H7 (cell line): ENCODE measurements at regions not wholly inside any gene's neighbourhood (a gene's known extent, or its start where the extent isn't known, plus 50 kb on each side); places are given as distances from the start of the nearest gene placed in this dataset.

ENCODE experiments used
- DNase-seq: peaks from one replicate; pipeline ENCODE4 v3.0.0; 2012
- H3K27me3 ChIP-seq: 2 replicates; pipeline ENCODE4 v1.6.0; 2011; ENCODE audit warnings: mild to moderate bottlenecking, low read length; ENCODE audit not compliant: control insufficient read depth, insufficient read depth
- H3K36me3 ChIP-seq: replicated peaks from 2 replicates; pipeline ENCODE4 v1.5.1; 2011; ENCODE audit warnings: low read length; ENCODE audit not compliant: control insufficient read depth, insufficient read depth
- H3K4me3 ChIP-seq: 2 replicates; pipeline ENCODE4 v1.5.1; 2011; ENCODE audit warnings: low read depth, mild to moderate bottlenecking, control low read depth, low read length, moderate library complexity; ENCODE audit not compliant: insufficient read depth

- no peaks in the 10 kb centered on the region for H3K36me3 ChIP-seq
- no peaks in the 10 kb centered on the region for H3K27me3 ChIP-seq
- no peak overlapping the region for H3K4me3 ChIP-seq
- DNase-seq = no peak
Measured at GRCh38 chr6:104017410-104018381, 842.0 kb downstream of the HACE1 start.

GRCh38 chr6:104014163-104014959 is 845.4 kb downstream of the HACE1 start:
- no peaks in the 10 kb centered on the region for H3K36me3 ChIP-seq
- H3K4me3 ChIP-seq = no peak overlapping the region
- DNase-seq = no peak
- no peaks in the 10 kb centered on the region for H3K27me3 ChIP-seq

- H3K36me3 ChIP-seq = no peaks in the 10 kb centered on the region
- no peak overlapping the region for H3K4me3 ChIP-seq
- no peak for DNase-seq
Measured at GRCh38 chr6:104013312-104013971, 846.3 kb downstream of the HACE1 start.

GRCh38 chr6:104010897-104011296 is 848.8 kb downstream of the HACE1 start:
- Histone ChIP-seq H3K4me3 (no peak overlapping the region), H3K27me3 (no peaks in the 10 kb centered on the region), H3K36me3 (no peaks in the 10 kb centered on the region)
- no peak for DNase-seq

More at GRCh38 chr6:104013312-104013971, 846.3 kb downstream of the HACE1 start:
- H3K27me3 ChIP-seq = no peaks in the 10 kb centered on the region

GRCh38 chr6:104003803-104004516 is 855.8 kb downstream of the HACE1 start:
- peak; percentile 8 for DNase-seq
- Histone ChIP-seq H3K36me3 (no peaks in the 10 kb centered on the region), H3K4me3 (no peak overlapping the region), H3K27me3 (no peaks in the 10 kb centered on the region)

GRCh38 chr6:103995571-103995970 is 864.1 kb downstream of the HACE1 start:
- H3K36me3 ChIP-seq = no peaks in the 10 kb centered on the region
- no peak for DNase-seq

GRCh38 chr6:103983860-103984259 is 875.9 kb downstream of the HACE1 start:
- Histone ChIP-seq H3K4me3 (no peak overlapping the region), H3K27me3 (no peaks in the 10 kb centered on the region), H3K36me3 (no peaks in the 10 kb centered on the region)
- no peak for DNase-seq

More at GRCh38 chr6:103995571-103995970, 864.1 kb downstream of the HACE1 start:
- Histone ChIP-seq H3K27me3 (no peaks in the 10 kb centered on the region), H3K4me3 (no peak overlapping the region)

GRCh38 chr6:103983011-103983410 is 876.7 kb downstream of the HACE1 start:
- no peak for DNase-seq
- no peak overlapping the region for H3K4me3 ChIP-seq
- H3K36me3 ChIP-seq = no peaks in the 10 kb centered on the region
- no peaks in the 10 kb centered on the region for H3K27me3 ChIP-seq

- Histone ChIP-seq H3K4me3 (no peak overlapping the region), H3K27me3 (no peaks in the 10 kb centered on the region), H3K36me3 (no peaks in the 10 kb centered on the region)
- DNase-seq = no peak
Measured at GRCh38 chr6:103982574-103982973, 877.1 kb downstream of the HACE1 start.

GRCh38 chr6:103979308-103979707 is 880.4 kb downstream of the HACE1 start:
- DNase-seq = no peak
- Histone ChIP-seq H3K27me3 (no peaks in the 10 kb centered on the region), H3K36me3 (no peaks in the 10 kb centered on the region), H3K4me3 (no peak overlapping the region)

GRCh38 chr6:103937389-103937788 is 922.3 kb downstream of the HACE1 start:
- no peaks in the 10 kb centered on the region for H3K36me3 ChIP-seq
- DNase-seq = no peak
- H3K27me3 ChIP-seq = no peaks in the 10 kb centered on the region

GRCh38 chr6:103925317-103925716 is 934.4 kb downstream of the HACE1 start:
- H3K4me3 ChIP-seq = no peak overlapping the region
- no peaks in the 10 kb centered on the region for H3K36me3 ChIP-seq
- no peaks in the 10 kb centered on the region for H3K27me3 ChIP-seq
- DNase-seq = no peak

More at GRCh38 chr6:103937389-103937788, 922.3 kb downstream of the HACE1 start:
- H3K4me3 ChIP-seq = no peak overlapping the region

- DNase-seq = no peak
- no peaks in the 10 kb centered on the region; the same call in 1 of the 2 replicates for H3K27me3 ChIP-seq
- H3K36me3 ChIP-seq = no peaks in the 10 kb centered on the region
- no peak overlapping the region for H3K4me3 ChIP-seq
Measured at GRCh38 chr6:103910018-103910417, 949.7 kb downstream of the HACE1 start.

GRCh38 chr6:103908898-103909297 is 950.8 kb downstream of the HACE1 start:
- no peak for DNase-seq
- H3K4me3 ChIP-seq = no peak overlapping the region
- H3K27me3 ChIP-seq = no peaks in the 10 kb centered on the region; the same call in 1 of the 2 replicates
- no peaks in the 10 kb centered on the region for H3K36me3 ChIP-seq
